CD14-positive monocyte (primary cell): ENCODE measurements at regions not wholly inside any gene's neighbourhood (a gene's known extent, or its start where the extent isn't known, plus 50 kb on each side); places are given as distances from the start of the nearest gene placed in this dataset.

Experiments
- DNase-seq, 3 donors: peaks; one replicate each; pipeline ENCODE4 v3.0.0-alpha.2; 2011 to 2022
- H2AFZ ChIP-seq: 2 replicates; pipeline ENCODE4 v1.6.0; 2012; ENCODE audit warnings: mild to moderate bottlenecking, low read depth, low read length, inconsistent platforms; ENCODE audit not compliant: insufficient read depth, poor library complexity, severe bottlenecking
- H3K27ac ChIP-seq, 2 donors: 1 replicate in 1 of 2; 2 replicates in 1 of 2; pipeline ENCODE4 v1.5.1; 2012 to 2013; ENCODE audit warnings: low read length in 2 of 2, control low read depth in 1 of 2, inconsistent platforms in 1 of 2, low read depth in 1 of 2, mild to moderate bottlenecking in 1 of 2
- H3K27me3 ChIP-seq, 2 donors: one replicate each; pipeline versions ENCODE4 v1.6.0 to v1.6.1; 2011 to 2013; ENCODE audit warnings: low read length in 2 of 2; ENCODE audit not compliant: control insufficient read depth in 2 of 2, insufficient read depth in 2 of 2
- H3K36me3 ChIP-seq, 2 donors: replicated peaks in 1 of 2; 1 replicate in 1 of 2; 2 replicates in 1 of 2; pipeline versions ENCODE4 v1.5.1 to v1.6.1; 2012 to 2013; ENCODE audit warnings: low read length in 2 of 2, control low read depth in 1 of 2, inconsistent platforms in 1 of 2, mild to moderate bottlenecking in 1 of 2; ENCODE audit not compliant: insufficient read depth in 2 of 2, control insufficient read depth in 1 of 2
- H3K4me1 ChIP-seq, 2 donors: 1 replicate in 1 of 2; 2 replicates in 1 of 2; pipeline versions ENCODE4 v1.5.1 to v1.6.1; 2012 to 2013; ENCODE audit warnings: low read length in 2 of 2, control low read depth in 1 of 2, inconsistent platforms in 1 of 2, mild to moderate bottlenecking in 1 of 2, moderate library complexity in 1 of 2; ENCODE audit not compliant: insufficient read depth in 2 of 2, control insufficient read depth in 1 of 2
- H3K4me2 ChIP-seq: replicated peaks from 2 replicates; pipeline ENCODE3; 2012; ENCODE audit warnings: low read length, moderate library complexity, mild to moderate bottlenecking; ENCODE audit not compliant: poor library complexity, severe bottlenecking; ENCODE audit errors: extremely low read depth
- H3K4me3 ChIP-seq, 3 experiments: fragments of 200-600 bp in 1 of 3; sonication (generic) in 1 of 3; replicated peaks in 1 of 3; 1 replicate in 2 of 3; 2 replicates in 1 of 3; pipeline ENCODE4 v1.5.1; 2011 to 2013; ENCODE audit warnings: low read length in 3 of 3, mild to moderate bottlenecking in 3 of 3, control low read depth in 2 of 3, low read depth in 2 of 3, inconsistent platforms in 1 of 3, moderate library complexity in 1 of 3
- H3K79me2 ChIP-seq: 2 replicates; pipeline ENCODE4 v1.6.0; 2012; ENCODE audit warnings: mild to moderate bottlenecking, control low read depth, inconsistent platforms, low read length, moderate library complexity; ENCODE audit not compliant: insufficient read depth
- H3K9ac ChIP-seq: 2 replicates; pipeline ENCODE4 v1.6.0; 2017; ENCODE audit warnings: low read length, mild to moderate bottlenecking; ENCODE audit not compliant: insufficient read depth, poor library complexity, severe bottlenecking
- H3K9me3 ChIP-seq, 2 donors: replicated peaks in 1 of 2; 1 replicate in 1 of 2; 2 replicates in 1 of 2; pipeline versions ENCODE4 v1.5.1 to v1.6.1; 2012 to 2013; ENCODE audit warnings: low read length in 2 of 2, control low read depth in 1 of 2; ENCODE audit not compliant: control insufficient read depth in 1 of 2, insufficient read depth in 1 of 2
- H4K20me1 ChIP-seq: 2 replicates; pipeline ENCODE4 v1.6.0; 2012; ENCODE audit warnings: mild to moderate bottlenecking, low read length, control low read depth, moderate library complexity; ENCODE audit not compliant: insufficient read depth
- H3K27ac Mint-ChIP-seq, 7 donors: one replicate each; pipeline ENCODE4 v1.8.0; 2020; ENCODE audit warnings: mild to moderate bottlenecking in 7 of 7, mixed read lengths in 7 of 7, moderate library complexity in 6 of 7, inconsistent platforms in 2 of 7
- H3K27me3 Mint-ChIP-seq, 3 donors: one replicate each; pipeline ENCODE4 v1.8.0; 2021 to 2022; ENCODE audit warnings: low read depth in 3 of 3, mild to moderate bottlenecking in 3 of 3, mixed read lengths in 3 of 3, moderate library complexity in 3 of 3, inconsistent platforms in 1 of 3
- H3K36me3 Mint-ChIP-seq, 2 donors: one replicate each; pipeline ENCODE4 v1.8.0; 2020; ENCODE audit warnings: mixed read lengths in 2 of 2, inconsistent platforms in 1 of 2, mild to moderate bottlenecking in 1 of 2
- H3K4me1 Mint-ChIP-seq: one replicate; pipeline ENCODE4 v1.8.0; 2020; ENCODE audit warnings: mild to moderate bottlenecking, mixed read lengths
- H3K4me3 Mint-ChIP-seq, 2 donors: one replicate each; pipeline ENCODE4 v1.8.0; 2020; ENCODE audit warnings: mild to moderate bottlenecking in 2 of 2, mixed read lengths in 2 of 2, moderate library complexity in 1 of 2
- H3K9me3 Mint-ChIP-seq, 7 donors: one replicate each; pipeline ENCODE4 v1.8.0; 2020 to 2022; ENCODE audit warnings: mixed read lengths in 7 of 7, mild to moderate bottlenecking in 6 of 7, moderate library complexity in 6 of 7, inconsistent platforms in 2 of 7
- WGBS: methylation state at CpG from one replicate; pipeline ENCODE4 v1.1.5; 2013; ENCODE audit warnings: missing lambda C conversion rate; ENCODE audit not compliant: insufficient coverage; 5-methylcytosine and 5-hydroxymethylcytosine counted together
- intact Hi-C, 2 donors: fragments of 100-400 bp; cut with micrococcal nuclease; formaldehyde crosslinking; loops; one replicate each; pipeline versions ENCODE4 v1.15.0 to v1.15.1; 2023
- TF ChIP-seq, protein P1 (sequence below): fragments of 200-600 bp; IDR thresholded peaks from one replicate; pipeline ENCODE4 v1.8.0; 2022; ENCODE audit warnings: antibody characterized with exemption, mild to moderate bottlenecking

DNA sequence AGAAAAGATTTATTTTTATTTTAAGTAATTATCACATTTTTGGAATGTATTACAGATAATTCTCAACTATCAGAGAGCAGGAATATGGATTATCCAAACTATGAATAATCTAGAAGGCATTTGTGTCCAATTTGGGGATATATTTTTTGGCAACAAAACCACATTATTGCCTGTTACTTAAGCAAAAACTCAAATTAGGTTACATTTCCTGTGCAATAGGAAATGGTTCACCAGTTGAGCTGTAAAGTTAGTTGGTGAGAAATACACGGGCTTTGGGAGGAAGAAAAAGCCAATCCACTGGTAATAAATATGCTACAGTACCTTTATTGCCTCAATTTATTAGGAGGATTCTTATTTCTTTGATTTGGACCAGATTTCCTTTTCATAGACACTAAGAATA lies 1075.2 kb downstream of the PCDH9 start:
- Mint-ChIP-seq H3K36me3 (no peaks in the 10 kb centered on the region), H3K27ac (no peak overlapping the region), H3K4me1 (no peaks in the 10 kb centered on the region), H3K27me3 (no peaks in the 10 kb centered on the region), H3K9me3 (peaks cover 0 to 4% (median 3%) of the 10 kb centered on the region in 7 donors), H3K4me3 (no peak overlapping the region)
- Histone ChIP-seq H2AFZ (no peak overlapping the region), H3K36me3 (no peaks in the 10 kb centered on the region), H3K4me2 (no peak overlapping the region), H3K27ac (no peak overlapping the region), H4K20me1 (no peaks in the 10 kb centered on the region), H3K79me2 (no peaks in the 10 kb centered on the region), H3K9ac (no peak overlapping the region), H3K4me3 (no peak overlapping the region), H3K4me1 (no peaks in the 10 kb centered on the region), H3K27me3 (no peaks in the 10 kb centered on the region), H3K9me3 (no peaks in the 10 kb centered on the region)
- intact Hi-C loops, result no loop called here
- no peak for DNase-seq
- no CpG with 5 or more reads among the region's 1 CpG for WGBS
- TF ChIP-seq, protein P1, sequence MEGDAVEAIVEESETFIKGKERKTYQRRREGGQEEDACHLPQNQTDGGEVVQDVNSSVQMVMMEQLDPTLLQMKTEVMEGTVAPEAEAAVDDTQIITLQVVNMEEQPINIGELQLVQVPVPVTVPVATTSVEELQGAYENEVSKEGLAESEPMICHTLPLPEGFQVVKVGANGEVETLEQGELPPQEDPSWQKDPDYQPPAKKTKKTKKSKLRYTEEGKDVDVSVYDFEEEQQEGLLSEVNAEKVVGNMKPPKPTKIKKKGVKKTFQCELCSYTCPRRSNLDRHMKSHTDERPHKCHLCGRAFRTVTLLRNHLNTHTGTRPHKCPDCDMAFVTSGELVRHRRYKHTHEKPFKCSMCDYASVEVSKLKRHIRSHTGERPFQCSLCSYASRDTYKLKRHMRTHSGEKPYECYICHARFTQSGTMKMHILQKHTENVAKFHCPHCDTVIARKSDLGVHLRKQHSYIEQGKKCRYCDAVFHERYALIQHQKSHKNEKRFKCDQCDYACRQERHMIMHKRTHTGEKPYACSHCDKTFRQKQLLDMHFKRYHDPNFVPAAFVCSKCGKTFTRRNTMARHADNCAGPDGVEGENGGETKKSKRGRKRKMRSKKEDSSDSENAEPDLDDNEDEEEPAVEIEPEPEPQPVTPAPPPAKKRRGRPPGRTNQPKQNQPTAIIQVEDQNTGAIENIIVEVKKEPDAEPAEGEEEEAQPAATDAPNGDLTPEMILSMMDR, result no peak

DNA sequence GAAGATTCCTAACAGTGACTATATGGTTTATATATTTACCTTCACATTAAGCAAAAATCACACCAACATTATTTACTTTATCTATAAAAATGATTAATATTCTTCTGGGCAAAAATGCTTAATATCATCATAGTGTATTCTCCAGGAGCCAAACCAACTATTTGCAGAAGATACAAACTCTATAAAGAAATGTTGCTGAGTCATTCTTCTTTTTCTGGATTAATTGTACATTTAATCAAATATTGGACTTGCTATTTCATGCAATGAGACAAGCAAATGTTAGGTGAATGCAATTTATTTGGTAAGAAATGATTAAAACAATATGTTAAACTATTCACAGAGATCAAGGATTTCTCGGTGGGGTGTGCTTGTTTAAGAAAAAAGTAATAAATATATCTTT lies 1075.8 kb downstream of the PCDH9 start:
- no peak for DNase-seq
- no peaks in the 10 kb centered on the region for H3K4me1 Mint-ChIP-seq
- H4K20me1 ChIP-seq, result no peaks in the 10 kb centered on the region
- no peak overlapping the region for H3K27ac ChIP-seq
- peaks cover 0 to 4% (median 3%) of the 10 kb centered on the region in 7 donors for H3K9me3 Mint-ChIP-seq
- no peaks in the 10 kb centered on the region for H3K79me2 ChIP-seq
- H3K27me3 ChIP-seq, result no peaks in the 10 kb centered on the region
- no peaks in the 10 kb centered on the region for H3K27me3 Mint-ChIP-seq
- H3K4me2 ChIP-seq, result no peak overlapping the region
- H3K27ac Mint-ChIP-seq, result no peak overlapping the region
- no peaks in the 10 kb centered on the region for H3K9me3 ChIP-seq
- H3K36me3 ChIP-seq, result no peaks in the 10 kb centered on the region
- no peaks in the 10 kb centered on the region for H3K36me3 Mint-ChIP-seq
- TF ChIP-seq, protein P1, result no peak
- H2AFZ ChIP-seq, result no peak overlapping the region
- H3K9ac ChIP-seq, result no peak overlapping the region
- no peaks in the 10 kb centered on the region for H3K4me1 ChIP-seq
- H3K4me3 Mint-ChIP-seq, result no peak overlapping the region
- intact Hi-C loops, result no loop called here
- no peak overlapping the region for H3K4me3 ChIP-seq
- WGBS, result no CpG with 5 or more reads among the region's 1 CpG
